ENCODE measurements at regions not wholly inside any gene's neighbourhood (a gene's known extent, or its start where the extent isn't known, plus 50 kb on each side); places are given as distances from the start of the nearest gene placed in this dataset.

DNA sequence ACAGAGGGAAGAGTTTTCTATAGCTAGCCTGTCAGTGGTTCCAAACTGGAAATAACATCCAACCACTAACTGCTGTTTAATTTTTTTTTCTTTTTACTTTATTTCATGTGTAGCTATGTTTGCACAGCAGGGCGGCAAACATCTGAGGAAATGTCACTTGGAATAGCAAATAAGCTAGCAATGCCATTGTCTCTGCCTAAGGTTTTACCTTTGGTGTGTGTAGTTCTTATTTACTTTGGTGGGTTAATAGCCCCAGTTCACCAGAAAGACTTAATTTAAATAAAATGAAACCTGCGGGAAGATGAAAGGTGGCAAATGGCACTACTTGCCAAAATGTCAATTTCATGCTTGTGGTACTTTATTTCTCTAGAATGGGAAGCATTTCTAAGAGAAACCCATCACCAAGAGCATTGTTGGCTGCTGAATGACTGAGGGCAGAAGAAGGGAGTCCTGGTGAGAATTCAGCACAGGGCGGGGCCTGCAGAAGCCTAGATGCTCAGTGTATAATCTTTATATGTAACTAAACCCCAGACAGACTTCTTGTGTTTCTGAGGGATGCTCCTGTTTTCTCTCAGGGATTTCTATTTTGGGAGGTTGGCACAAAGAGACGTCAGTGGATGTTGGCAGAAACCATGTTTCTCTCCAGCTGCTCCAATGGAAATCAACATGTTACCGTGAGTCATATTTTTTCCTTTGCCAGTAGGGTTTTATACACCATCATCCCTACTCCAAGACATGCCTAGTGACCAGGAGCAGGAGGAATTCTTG, 300.4 kb upstream of the NT5C1B start:
- no peak for DNase-seq (ENCODE audit: low read depth in 3 of 3)

DNA sequence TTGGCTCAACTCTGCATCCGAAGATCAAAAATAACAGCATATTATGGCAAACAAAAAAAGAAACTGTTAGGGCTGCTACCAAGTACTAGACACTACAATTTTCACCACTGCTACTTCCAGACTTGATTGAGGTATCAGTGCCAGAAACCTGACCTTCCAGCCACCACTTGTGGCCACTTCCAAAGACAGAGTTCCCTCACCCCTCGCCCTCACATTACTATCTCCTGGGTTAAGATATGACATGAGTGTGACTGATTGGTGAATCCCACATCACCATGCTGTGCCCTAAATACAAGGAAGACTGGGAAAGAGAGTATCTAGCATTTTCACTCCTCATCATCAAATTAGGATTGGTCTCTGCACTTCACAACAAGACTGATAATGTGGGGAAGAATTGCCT, 296.1 kb upstream of the NT5C1B start:
- no peak for DNase-seq (ENCODE audit: low read depth in 3 of 3)

DNA sequence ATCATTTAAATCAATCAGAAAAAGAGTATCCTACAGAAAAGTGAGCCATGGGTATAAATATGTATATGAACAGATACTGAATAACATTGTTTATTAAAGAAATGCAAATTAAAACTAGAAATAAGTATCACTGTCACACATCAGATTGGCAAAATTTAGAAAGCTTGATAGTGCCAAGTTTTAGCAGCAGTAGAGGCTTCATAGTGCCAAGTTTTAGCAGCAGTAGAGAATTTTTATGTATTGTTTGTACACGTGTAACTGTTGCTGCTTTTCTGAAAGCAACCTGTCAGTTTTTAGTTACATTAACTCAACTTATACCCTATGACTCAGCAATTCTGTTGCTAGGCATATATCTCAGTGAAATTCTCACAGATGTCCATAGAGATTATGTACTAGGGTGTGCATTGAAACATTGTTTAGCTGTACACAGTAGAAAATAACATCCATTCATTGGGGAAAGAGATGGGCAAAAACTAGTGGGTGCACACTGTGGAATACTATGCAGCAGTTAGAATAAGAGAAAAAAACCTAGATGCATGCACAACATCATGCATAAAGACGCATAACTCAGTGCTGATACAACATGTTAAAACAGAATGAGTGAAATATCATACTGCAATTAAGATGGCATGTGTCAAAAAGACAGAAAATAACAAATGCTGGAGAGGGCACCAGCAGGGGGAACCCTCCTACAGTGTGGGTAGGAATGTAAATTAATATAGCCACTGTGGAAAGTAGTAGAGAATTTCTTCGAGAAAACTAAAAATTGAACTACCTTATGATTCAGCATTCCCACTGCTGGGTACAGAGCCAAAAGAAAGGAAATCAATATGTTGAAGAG, 294.5 kb upstream of the NT5C1B start:
- no peak for DNase-seq (ENCODE audit: low read depth in 3 of 3)

DNA sequence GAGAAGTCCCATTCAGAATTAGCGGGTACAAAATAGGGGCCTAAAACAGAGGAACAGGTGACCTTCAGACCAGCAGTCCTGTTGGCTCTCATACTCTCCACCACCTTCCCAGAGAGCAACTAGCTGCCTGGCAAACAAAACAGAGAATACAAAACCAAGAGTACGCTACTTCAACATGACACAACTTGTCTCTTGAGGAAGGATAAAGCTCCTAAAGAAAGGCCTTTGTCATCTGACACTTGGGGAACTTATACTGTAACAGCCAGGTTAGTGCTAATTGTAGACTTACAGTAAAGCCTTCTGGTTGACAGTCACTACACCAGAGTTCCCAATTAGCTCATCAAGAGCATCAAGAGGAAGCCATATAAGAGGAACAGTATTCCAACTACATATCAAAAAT, 282.1 kb upstream of the NT5C1B start:
- no peak for DNase-seq (ENCODE audit: low read depth in 3 of 3)

DNA sequence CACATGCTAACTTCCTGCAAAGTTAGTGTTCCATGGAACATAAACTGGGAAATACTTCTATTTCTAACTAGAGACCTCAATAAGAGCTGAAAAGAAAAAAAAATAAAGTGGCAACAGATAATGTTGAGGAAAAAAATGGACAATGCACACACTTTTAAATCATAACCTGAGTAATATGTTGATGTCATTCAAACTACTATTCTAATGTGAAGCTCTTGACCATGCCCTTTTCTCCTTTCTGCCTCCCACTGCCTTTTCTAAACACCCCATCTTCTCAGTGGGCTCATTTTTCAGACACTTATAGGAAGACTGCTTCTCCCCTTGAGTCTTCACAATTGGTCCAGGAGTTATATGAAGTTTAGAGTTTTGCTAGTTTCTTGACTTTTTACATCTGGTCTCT, 280.9 kb upstream of the NT5C1B start:
- DNase-seq (ENCODE audit: low read depth in 3 of 3), result no peak

DNA sequence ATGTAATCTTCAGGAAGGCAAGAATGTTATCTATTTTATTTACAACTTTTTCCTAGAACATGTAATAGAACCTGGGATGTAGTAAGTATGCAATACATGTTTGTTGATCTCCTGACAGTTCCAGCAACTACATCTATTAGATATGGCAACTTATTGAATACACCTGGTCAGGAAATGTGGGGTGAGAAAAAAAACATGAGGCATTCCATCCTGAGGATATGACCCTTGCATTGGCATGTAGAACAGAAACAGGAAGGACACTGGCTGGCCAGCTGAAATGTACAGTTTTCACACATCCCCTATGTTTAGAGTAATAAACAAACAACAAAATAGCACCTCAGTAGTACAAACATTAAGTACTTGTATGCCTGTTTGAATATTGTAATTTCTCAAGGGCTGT, 272.6 kb upstream of the NT5C1B start:
- DNase-seq (ENCODE audit: low read depth in 3 of 3), result no peak

DNA sequence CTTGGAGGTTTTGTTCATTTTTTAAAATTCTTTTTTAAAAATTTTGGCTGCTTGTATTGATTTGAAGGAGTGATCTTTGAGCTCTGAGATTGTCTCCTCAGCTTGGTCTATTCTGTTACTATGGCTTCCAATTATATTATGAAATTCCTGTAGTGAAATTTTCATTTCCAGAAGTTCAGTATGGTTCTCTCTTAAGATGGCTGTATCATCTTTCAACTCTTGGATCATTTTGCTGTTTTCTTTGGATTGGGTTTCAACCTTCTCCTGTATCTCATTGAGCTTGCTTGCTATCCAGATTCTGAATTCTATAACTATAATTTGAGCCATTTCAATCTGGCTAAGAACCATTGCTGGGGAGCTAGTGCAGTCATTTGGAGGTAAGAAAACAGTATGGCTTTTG, 270.8 kb upstream of the NT5C1B start:
- no peak for DNase-seq (ENCODE audit: low read depth in 3 of 3)

DNA sequence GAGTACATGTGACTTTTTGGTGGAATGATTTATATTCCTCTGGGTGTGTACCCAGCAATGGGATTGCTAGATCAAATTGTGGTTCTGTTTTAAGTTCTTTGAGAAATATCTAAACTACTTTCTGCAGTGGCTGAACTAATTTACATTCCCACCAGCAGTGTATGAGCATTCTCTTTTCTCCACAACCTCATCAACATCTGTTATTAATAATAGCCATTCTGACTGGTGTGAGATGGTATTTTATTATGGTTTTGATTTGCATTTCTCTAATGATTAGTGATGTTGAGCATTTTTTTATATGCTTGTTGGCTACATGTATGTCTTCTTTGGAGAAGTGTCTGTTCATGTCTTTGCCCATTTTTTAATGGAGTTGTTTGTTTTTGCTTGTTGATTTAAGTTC, 267.4 kb upstream of the NT5C1B start:
- DNase-seq (ENCODE audit: low read depth in 3 of 3), result no peak

DNA sequence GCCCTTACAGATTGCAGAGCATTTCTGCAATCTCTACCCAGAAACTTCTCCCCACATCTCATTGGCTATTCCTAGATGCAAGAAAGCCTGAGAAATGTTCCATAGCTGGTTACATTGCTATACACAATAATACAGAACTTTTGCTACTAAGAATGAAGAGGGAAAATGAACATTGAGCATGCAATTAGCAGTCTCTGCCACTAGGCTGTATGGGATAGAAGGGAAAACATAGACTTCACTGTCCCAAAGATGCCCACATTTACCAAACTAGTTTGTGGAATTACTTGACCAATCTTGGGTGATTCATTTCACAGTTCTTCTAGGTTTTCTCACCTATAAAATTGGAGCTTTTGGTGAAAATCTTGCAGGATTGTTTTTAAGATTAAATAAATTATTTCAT, 265.7 kb upstream of the NT5C1B start:
- DNase-seq (ENCODE audit: low read depth in 3 of 3), result no peak

DNA sequence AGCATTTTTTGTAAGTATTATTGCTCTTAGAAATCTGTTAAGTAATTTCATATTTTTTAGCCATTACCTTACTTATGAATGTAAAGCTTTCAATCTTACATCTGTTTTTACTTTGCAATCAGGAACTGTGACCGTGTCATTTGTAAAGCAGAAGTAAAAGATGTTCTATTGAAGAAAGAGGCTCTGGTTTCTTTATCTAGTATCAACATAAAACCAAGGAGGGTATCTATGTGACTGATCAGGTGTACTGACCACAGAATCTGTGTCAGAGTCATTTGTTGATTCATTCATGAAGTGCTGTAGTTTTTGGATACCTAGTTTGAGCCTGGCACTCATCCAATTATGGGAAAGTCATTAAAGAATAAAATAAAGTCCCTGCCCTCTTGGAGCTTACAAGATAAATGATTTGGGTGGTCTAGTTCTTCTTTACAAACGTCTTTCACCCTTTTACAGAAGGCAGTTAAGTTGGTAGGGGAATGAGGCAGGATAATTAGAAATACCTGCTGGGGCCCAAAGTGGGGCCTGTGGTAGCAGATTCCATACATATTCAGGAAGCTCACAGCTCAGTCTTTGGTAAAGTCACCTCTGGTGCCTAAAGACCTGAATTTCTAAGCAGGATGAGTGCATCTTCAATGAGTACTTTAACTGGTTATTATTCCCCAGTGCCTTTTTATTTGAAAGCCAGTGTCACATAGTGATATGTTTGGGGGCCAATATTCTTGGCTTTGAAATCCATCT, 260.6 kb upstream of the NT5C1B start:
- no peak for DNase-seq (ENCODE audit: low read depth in 3 of 3)

DNA sequence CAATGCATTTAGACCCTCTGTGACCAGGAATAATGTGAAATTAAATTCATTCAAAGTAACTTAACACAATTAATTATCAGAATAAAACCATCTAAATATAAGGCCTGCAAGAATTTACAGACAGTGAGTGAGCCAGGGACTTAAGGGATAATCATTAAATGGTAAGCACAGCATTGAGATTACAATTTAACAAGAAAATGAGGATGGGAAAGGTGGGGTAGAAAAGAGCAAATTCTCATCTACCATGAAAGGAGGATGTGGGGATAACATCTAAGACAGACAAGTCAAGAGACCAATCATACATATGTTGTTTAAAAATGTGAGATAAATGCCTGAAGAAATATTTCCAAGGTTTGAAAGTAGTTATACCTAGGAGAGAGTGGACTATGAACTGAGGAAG, 259.3 kb upstream of the NT5C1B start:
- DNase-seq (ENCODE audit: low read depth in 3 of 3), result no peak

DNA sequence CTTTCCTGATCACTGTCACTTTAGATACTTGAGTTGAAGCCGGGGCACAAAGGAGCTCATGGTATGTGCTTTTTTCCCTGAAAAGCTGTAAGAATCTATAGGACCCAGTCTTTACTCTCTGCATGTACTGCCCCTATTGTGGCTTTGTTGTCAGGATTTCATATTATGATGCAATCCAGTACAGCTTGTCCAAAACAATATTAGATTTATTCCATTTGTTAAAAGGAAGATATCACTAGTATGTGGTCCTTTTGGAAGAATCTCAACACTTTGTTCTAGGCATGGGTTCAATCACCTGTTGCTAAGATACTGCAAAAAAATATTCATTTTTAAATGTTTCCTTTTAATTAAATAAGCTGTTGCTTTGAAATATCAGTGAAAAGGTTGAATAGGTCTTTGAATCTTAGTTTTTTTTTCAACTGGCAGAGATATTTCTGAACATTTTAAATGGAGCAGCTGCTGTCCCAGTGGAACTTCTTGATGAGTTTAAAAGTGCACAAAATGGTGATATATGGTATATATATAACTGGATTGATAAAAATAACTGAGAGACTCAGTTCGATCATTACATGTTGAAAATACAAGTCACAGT, 256.6 kb upstream of the NT5C1B start:
- no peak for DNase-seq (ENCODE audit: low read depth in 3 of 3)

DNA sequence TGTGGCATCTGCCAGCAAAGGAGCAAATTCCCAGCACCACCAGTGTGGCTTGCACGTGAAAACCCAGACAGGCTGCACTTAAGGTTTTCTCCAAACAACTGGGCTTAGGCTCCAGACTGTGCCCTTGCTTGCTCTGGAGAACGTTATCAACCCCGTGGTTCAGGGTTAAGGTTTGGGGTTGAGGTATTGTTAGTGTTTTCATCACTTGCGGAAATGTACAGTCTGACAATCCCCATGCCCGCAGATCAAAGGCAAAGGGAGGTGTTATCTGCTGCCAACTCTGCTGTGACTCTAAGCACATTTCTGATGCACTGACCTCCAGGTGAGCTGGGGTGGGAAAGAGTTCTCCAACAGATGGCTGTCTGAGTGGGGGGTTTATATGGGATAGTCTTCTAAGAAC, 253.5 kb upstream of the NT5C1B start:
- DNase-seq (ENCODE audit: low read depth in 3 of 3), result no peak

DNA sequence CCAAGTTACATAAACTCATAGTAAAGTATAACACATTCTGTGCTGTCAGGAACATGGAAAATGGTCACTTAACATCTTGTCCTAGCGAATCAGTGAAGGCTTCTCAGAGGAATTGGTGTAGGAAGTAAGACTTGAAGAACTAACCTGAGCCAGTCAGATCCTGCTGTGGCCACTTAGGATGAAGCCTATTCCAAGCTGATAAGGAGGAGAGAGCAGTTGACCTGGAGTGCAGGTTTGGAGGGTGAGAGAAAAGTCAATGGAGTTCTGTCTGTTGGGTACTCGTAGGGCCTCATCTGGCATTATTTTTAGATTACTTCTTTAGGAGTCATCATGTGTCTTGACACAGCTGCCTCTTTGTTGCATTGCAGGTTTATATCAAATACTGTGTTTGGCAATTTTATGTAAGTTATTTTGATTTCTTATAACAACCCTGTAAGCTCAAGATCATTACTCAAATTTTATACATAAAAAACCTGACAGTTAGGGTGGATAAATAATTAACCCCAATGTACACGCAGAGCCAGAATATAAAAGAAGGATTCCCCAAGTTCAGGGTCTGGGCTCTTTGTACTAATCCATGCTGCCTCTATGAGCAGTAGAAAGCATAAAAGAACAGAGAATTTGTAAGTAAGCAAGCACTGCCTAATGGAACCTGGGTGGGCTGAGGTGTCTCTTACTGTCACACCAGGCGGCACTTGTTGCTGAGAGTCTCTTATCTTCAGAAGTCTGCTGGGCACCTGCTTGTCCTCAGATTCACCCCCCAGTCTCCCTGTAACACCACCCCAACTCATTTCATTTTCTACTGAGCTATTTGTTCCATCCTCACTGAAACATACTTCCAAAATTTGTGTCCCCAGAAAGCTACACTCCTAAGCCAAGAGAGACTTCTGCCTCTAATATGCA, 252.1 kb upstream of the NT5C1B start:
- no peak for DNase-seq (ENCODE audit: low read depth in 3 of 3)

DNA sequence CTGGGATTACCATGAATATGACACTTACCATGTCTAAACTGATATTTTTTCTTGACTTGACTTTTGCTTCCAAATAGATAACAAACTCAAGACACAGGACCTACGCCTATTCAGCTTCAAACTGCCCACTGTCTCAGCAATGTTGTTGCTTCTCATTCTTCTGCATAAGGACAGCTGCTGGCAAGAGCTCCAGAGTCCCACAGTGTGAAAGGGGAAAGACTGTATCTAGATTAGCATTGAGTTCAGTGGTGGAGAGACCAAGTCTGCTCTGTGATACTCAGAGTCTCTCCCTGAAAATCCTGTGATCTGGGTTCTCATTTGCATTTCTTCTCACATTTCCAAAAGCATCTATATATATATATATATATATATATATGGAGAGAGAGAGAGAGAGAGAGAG, 247.9 kb upstream of the NT5C1B start:
- DNase-seq (ENCODE audit: low read depth in 3 of 3), result no peak

DNA sequence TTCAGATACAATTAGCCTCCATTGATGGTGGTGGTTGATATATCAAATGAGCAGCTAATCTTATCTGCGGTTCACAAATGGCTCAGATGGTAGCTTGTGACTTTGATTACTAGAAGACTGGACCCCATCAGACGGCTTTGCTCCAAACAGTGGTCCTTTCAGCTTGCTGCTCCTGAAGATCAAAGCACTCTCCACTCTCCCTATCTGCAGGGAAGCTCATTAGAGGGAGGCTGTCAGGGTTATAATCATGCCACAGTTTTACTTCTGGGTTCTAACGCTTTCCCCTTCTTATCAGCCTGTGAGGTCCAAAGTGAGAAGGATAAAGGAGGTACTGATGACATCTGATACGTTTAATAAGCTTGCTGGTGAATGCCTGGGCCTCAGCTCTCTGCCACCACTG, 247.1 kb upstream of the NT5C1B start:
- no peak for DNase-seq (ENCODE audit: low read depth in 3 of 3)

DNA sequence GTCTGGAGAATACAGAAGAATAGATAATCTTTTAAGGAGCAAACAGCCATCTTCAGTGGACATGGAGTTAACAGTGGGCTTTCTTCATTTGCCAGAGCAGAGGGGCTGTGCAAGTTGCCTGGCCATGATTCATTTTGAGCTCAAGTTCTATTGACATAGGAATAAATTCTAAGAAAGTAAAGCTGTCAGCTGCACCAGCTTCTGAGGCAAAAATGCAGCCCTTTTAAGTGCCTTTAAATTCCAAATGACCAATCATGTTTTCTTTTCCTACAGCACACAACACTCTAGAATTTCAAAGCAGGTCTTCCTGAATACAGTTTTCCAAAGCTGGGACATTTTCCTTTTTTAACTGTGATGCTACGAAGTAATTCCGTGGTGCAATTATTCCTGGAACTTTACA, 246.4 kb upstream of the NT5C1B start:
- DNase-seq (ENCODE audit: low read depth in 3 of 3), result no peak

DNA sequence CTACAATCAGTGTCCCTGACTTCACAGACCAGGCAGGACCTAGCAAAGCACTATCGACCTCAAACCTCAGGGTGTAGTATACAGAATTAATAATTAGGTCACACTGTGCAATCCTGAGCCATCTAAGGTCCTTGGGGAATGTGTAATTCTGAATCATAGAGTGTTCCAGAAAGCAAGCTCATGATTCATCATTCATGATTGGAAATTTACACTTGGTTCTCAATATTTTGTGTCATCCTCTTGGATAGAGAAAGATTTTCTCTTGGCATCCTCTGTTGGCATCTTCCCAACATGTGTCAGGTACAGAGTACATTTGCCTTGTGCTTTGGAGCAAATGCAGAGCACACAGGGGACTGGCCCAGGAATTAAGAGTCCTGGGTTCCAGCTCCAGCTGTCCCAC, 245.0 kb upstream of the NT5C1B start:
- DNase-seq (ENCODE audit: low read depth in 3 of 3), result no peak

DNA sequence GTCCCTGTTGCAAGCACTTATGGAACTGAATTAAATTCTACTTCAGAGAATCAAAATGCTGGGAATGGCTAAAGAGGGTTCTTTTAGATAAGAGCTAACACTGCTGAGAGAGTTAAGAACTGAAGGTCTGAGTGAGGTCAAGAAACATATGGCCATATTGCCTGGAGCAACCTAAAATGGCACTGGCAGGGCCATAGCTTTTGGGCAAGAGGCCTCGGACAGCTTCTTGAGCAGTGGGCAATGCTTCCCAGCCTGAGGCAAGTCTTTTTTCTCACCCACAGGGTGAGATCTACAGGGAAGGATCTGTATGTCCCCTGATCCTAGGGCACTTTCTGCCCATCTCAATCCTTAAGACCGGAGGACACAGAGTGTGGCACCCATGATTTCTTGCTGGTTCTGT, 244.6 kb upstream of the NT5C1B start:
- DNase-seq (ENCODE audit: low read depth in 3 of 3), result no peak

DNA sequence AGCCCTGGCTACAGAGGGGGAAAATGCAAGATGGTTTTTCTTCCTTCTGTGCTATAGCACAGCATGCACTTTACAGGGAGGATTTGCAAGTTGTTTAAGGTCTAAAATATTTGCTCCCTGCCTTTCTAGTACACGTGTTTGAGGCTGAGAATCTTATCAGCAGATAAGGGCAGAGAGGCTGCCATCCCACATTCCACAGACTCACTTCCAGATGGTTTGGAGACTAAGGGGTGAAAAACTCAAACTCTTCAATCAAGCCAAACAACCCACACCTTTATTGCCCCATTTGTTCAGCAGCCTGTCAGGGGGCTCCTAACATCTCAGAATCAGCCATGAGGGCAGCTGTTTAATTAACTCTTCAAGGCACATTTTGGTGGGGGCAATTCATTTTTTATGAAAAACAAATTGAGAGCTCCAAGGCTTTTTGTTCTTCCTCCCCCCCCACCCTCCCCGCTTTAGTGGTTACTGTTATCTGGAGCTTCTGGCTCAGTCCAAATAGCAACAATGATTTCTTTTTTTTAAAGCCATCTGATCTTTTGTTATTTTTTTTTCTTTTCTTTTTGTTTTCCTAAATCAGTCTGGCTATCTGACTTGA, 242.6 kb upstream of the NT5C1B start:
- no peak for DNase-seq (ENCODE audit: low read depth in 3 of 3)

DNA sequence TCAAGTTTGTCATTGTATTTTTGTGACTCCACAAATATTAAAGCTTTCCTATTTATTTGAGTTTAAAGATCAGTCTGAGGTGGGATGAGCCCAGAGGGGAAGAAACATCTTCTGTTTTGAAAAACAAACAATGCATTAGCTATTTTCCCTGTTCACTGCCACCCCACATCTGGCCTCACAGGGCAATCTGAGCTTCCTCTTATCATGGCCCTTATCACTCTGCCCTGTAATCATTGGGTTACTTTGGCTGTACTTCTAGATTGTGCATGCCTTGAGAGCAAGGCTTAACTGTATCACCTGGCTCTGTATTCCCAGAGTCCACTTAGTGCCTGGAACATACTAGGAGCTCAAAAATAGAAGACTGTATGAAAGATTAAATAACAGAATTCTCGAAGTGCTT, 241.6 kb upstream of the NT5C1B start:
- no peak for DNase-seq (ENCODE audit: low read depth in 3 of 3)
